Kidney (tissue), 13 donors: ENCODE measurements at regions not wholly inside any gene's neighbourhood (a gene's known extent, or its start where the extent isn't known, plus 50 kb on each side); places are given as distances from the start of the nearest gene placed in this dataset.

Source experiments
- DNase-seq, 5 donors: peaks; one replicate each; pipeline ENCODE4 v3.0.0-alpha.2; 2013 to 2020
- FAIRE-seq: peaks from 2 replicates; lab custom pipeline; 2012; peaks lifted over from hg19 to GRCh38; lab: Jason Lieb, UNC
- H3K27ac ChIP-seq, 2 donors: one replicate each; pipeline ENCODE4 v1.7.0; 2013; ENCODE audit warnings: low read depth in 2 of 2, low read length in 2 of 2, inconsistent platforms in 1 of 2
- H3K27me3 ChIP-seq: one replicate; pipeline ENCODE4 v1.7.1; 2013; ENCODE audit warnings: low read length, inconsistent platforms; ENCODE audit not compliant: control insufficient read depth, insufficient read depth
- H3K36me3 ChIP-seq, 3 donors: one replicate each; pipeline versions ENCODE4 v1.7.0 to v1.7.1; 2013; ENCODE audit warnings: low read length in 3 of 3, control low read depth in 1 of 3, inconsistent platforms in 1 of 3; ENCODE audit not compliant: insufficient read depth in 3 of 3, control insufficient read depth in 2 of 3
- H3K4me1 ChIP-seq, 3 donors: one replicate each; pipeline versions ENCODE4 v1.7.0 to v1.7.1; 2013; ENCODE audit warnings: low read length in 3 of 3, inconsistent platforms in 1 of 3, low read depth in 1 of 3; ENCODE audit not compliant: control insufficient read depth in 2 of 3, insufficient read depth in 2 of 3
- H3K4me3 ChIP-seq, 3 donors: one replicate each; pipeline versions ENCODE4 v1.7.0 to v1.8.1; 2013; ENCODE audit warnings: low read length in 3 of 3, control low read depth in 1 of 3, inconsistent platforms in 1 of 3
- H3K9ac ChIP-seq, 3 donors: one replicate each; pipeline versions ENCODE4 v1.7.0 to v1.7.1; 2013; ENCODE audit warnings: low read length in 3 of 3, control low read depth in 1 of 3, inconsistent platforms in 1 of 3
- H3K9me3 ChIP-seq, 3 donors: one replicate each; pipeline versions ENCODE4 v1.7.0 to v1.7.1; 2013; ENCODE audit warnings: low read length in 3 of 3, control low read depth in 1 of 3, inconsistent platforms in 1 of 3; ENCODE audit not compliant: control insufficient read depth in 2 of 3, insufficient read depth in 1 of 3
- intact Hi-C: fragments of 100-400 bp; cut with DNase I; formaldehyde crosslinking; loops from one replicate; pipeline ENCODE4 v1.11.1; 2022
- TF ChIP-seq, protein P1 (sequence below): IDR thresholded peaks from 3 replicates; pipeline ENCODE4 v1.5.1; 2012; ENCODE audit warnings: mild to moderate bottlenecking, moderate library complexity, borderline replicate concordance; ENCODE audit not compliant: insufficient read depth; ENCODE audit errors: extremely low read depth
- donor health status: control.
- donor health status: control.
- donor health status: control.
- donor health status: control.
- donor health status: control.
- donor health status: DM: yes; HTN: yes; CAD: no.
- donor health status: Normal renal cell carcinoma (clear cell type).

DNA sequence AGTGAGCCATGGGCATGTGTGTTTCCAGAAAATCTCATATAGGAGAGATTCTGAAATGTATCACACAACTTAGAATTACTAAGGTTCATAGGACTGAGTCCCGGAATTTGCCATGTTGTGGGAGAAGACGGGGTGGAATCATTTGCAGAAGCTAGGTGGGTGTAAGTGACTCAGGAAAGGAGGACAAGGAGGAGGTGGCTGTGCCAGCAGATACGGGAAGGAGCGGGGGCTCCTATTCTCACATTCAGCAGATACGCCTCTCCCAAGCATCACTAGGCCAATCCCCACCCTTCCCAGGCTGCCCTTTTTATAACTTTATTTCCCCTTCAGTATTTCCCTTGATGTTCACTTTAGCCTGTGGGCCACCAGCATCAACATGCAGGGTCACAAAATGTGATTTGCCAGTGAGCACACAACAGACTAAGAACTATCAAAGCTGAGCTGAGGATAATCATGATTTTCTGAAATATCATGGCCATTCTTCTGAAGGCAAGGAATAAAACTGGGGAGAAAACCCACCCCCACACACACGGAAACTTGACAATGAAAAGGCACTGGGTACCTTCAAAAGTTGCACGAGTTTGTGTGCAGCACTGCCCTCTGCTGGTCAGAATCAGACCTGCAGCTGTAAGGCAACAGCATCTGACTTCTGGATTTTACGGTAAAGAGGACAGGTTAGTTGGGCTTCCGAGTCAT, 133.2 kb downstream of the MTX3 start:
- DNase-seq (peak in 4 of 5 donors; percentile 75 to 83 (median 80)), FAIRE-seq (no peak)
- Histone ChIP-seq H3K4me1 (no peaks in the 10 kb centered on the region), H3K4me3 (no peak overlapping the region), H3K9me3 (no peaks in the 10 kb centered on the region), H3K27ac (no peak overlapping the region), H3K9ac (no peak overlapping the region), H3K27me3 (no peaks in the 10 kb centered on the region), H3K36me3 (no peaks in the 10 kb centered on the region)
- TF ChIP-seq, protein P1, sequence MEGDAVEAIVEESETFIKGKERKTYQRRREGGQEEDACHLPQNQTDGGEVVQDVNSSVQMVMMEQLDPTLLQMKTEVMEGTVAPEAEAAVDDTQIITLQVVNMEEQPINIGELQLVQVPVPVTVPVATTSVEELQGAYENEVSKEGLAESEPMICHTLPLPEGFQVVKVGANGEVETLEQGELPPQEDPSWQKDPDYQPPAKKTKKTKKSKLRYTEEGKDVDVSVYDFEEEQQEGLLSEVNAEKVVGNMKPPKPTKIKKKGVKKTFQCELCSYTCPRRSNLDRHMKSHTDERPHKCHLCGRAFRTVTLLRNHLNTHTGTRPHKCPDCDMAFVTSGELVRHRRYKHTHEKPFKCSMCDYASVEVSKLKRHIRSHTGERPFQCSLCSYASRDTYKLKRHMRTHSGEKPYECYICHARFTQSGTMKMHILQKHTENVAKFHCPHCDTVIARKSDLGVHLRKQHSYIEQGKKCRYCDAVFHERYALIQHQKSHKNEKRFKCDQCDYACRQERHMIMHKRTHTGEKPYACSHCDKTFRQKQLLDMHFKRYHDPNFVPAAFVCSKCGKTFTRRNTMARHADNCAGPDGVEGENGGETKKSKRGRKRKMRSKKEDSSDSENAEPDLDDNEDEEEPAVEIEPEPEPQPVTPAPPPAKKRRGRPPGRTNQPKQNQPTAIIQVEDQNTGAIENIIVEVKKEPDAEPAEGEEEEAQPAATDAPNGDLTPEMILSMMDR = peak; percentile 98
- intact Hi-C loops = no loop called here

DNA sequence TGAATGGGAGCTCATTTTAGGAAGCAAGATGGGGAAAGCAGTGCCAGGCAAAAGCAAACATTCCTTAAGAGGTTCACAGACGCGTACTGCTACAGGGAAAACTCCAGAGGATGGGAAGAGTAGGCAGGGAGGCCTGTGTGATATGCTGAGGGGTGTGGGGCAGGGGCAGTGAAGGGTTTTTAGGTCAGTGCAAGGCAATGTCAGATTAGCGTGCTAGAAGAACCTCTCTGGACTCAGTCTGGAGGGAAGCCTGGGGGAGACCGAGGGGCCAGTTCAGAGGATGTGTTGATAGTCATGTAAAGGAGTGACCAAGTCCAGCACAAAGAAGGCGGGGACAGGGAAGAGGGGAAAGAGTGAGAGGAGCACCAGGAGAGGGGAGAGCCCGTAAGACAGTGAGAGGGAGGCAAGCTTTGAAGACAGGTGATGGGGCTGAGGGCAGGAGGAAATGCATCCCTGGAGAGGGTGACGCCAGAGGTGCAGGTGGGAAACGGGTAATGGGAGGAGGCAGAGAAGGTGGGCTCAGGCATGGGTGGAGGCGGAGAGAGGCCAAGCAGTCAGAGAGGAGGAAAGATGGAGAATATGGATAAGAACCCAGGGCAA, 134.5 kb downstream of the MTX3 start:
- H3K27me3 ChIP-seq = no peaks in the 10 kb centered on the region
- intact Hi-C loops = no loop called here
- H3K4me3 ChIP-seq = no peak overlapping the region
- H3K27ac ChIP-seq = no peak overlapping the region
- no peaks in the 10 kb centered on the region for H3K36me3 ChIP-seq
- no peak overlapping the region for H3K9ac ChIP-seq
- FAIRE-seq (no peak), DNase-seq (no peak)
- H3K4me1 ChIP-seq = no peaks in the 10 kb centered on the region
- TF ChIP-seq, protein P1 = no peak
- H3K9me3 ChIP-seq = no peaks in the 10 kb centered on the region

DNA sequence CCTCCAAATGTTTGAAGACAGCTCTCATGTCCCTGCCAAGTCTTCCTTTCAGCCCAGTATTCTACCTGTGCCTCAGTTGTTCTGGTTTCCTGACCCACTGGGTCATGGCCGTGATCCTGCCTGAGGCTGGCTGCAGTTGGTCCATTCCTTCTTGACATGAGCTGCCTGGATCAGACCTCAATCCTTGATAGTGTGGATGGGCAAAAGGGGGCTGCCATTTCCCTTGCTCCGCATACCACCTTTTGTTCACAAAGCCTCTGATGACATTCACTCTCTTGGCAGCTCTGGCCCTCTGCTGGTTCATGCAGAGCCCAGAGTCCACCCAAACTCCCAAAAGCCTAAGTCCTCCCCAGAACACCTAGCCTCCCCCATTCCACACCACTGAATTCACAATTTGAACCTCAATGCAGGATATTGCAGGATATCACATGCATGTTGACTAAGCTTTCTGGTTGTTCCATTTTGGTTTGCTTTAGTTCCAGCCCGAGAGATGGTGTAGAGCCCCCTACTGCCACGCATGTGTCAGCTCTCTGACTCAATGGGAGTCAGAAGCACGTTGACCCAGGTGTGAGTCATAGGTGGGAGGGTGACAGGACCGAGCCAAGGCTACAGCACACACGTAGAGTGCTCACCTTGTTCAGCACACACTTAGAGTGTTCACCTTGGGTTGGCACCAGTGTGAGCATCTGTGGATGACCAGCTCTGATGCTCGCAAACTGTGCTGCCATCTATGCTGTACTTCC, 137.2 kb downstream of the MTX3 start:
- TF ChIP-seq, protein P1 = no peak
- intact Hi-C loops = no loop called here
- no peaks in the 10 kb centered on the region for H3K36me3 ChIP-seq
- no peaks in the 10 kb centered on the region for H3K4me1 ChIP-seq
- H3K9me3 ChIP-seq = no peaks in the 10 kb centered on the region
- FAIRE-seq = no peak
- no peak overlapping the region for H3K4me3 ChIP-seq
- no peak for DNase-seq
- no peak overlapping the region for H3K27ac ChIP-seq
- no peak overlapping the region for H3K9ac ChIP-seq
- H3K27me3 ChIP-seq = no peaks in the 10 kb centered on the region
